ENCODE measurements at regions not wholly inside any gene's neighbourhood (a gene's known extent, or its start where the extent isn't known, plus 50 kb on each side); places are given as distances from the start of the nearest gene placed in this dataset.

GRCh38 chr5:159616952-159617351 is 286.7 kb upstream of the IL12B start:
- TF ChIP-seq POLR2A (IDR thresholded peaks at IDR 0.05; ENCODE audit: low read depth, low read length) (no peak), TAF1 (IDR thresholded peaks at IDR 0.05; ENCODE audit: low read depth, low read length) (no peak), POLR2AphosphoS5 (IDR thresholded peaks at IDR 0.05; ENCODE audit: low read depth, low read length) (no peak), PAX5 (IDR thresholded peaks at IDR 0.05; ENCODE audit: insufficient read depth, low read length, severe bottlenecking) (no peak), SPI1 (IDR thresholded peaks at IDR 0.05; ENCODE audit: low read depth, low read length) (no peak)
